ENCODE measurements at regions not wholly inside any gene's neighbourhood (a gene's known extent, or its start where the extent isn't known, plus 50 kb on each side); places are given as distances from the start of the nearest gene placed in this dataset.
A peak's percentile ranks its signal among the peaks of the same experiment; 100 is the strongest.

DNA sequence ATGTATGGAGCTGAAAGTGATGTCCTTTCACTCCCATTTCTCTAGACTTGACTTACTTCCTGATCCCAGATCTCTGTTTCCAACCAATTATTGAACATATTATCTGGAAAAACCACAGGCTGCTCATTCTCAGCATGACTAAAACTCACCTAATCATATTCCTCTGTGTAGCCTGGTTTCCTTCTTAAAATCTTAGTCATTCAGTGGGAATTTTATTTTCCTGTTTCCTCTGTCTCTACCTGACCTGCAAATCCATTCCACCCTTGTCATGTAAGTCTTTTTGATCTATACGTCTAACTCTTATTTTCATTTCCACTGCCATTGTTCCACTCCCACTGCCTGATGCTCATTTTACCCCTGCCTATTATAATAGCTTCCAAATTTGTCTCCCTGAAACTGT lies 67.9 kb upstream of the APOBEC4 start:
- intact Hi-C loops (cut with DNase I), result no loop called here
- H3K9me3 ChIP-seq, result peaks cover 0 to 5% (median 0%) of the 10 kb centered on the region in 11 donors

DNA sequence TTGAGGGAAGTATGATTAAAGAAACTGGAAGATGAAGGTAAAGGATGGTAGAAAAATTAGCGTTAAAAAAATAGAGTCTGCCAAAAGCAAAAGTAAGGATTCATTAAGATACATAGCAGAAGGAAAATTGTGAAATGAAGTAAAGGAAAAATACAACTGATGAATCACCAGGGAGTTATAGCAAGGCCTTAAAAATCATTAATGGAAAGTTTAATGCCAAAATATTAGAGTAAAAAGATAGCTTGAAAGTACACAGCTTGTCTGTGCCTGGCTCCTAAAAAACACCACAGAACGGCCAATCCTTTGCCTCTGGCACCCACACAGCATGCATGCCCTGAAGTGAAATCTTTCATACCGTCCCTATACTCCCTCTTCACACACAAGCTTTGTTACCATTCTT lies 66.9 kb upstream of the APOBEC4 start:
- no peak for DNase-seq
- Histone ChIP-seq H3K27ac (no peak overlapping the region), H3K4me3 (no peak overlapping the region), H3K9me3 (peaks cover 0 to 5% (median 0%) of the 10 kb centered on the region in 11 donors), H3K4me1 (peaks cover 0 to 46% (median 13%) of the 10 kb centered on the region in 9 donors), H3K27me3 (no peaks in the 10 kb centered on the region), H3K36me3 (no peaks in the 10 kb centered on the region)
- ATAC-seq, result no peak
- intact Hi-C loops (cut with DNase I), result no loop called here
- TF ChIP-seq, protein P1, sequence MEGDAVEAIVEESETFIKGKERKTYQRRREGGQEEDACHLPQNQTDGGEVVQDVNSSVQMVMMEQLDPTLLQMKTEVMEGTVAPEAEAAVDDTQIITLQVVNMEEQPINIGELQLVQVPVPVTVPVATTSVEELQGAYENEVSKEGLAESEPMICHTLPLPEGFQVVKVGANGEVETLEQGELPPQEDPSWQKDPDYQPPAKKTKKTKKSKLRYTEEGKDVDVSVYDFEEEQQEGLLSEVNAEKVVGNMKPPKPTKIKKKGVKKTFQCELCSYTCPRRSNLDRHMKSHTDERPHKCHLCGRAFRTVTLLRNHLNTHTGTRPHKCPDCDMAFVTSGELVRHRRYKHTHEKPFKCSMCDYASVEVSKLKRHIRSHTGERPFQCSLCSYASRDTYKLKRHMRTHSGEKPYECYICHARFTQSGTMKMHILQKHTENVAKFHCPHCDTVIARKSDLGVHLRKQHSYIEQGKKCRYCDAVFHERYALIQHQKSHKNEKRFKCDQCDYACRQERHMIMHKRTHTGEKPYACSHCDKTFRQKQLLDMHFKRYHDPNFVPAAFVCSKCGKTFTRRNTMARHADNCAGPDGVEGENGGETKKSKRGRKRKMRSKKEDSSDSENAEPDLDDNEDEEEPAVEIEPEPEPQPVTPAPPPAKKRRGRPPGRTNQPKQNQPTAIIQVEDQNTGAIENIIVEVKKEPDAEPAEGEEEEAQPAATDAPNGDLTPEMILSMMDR (IDR thresholded peaks at IDR 0.05), result no peak
- WGBS, 2 donors, result 59 to 65% methylated on average over 3 of the region's 3 CpGs

More for the DNA sequence above, 67.9 kb upstream of the APOBEC4 start:
- 76 to 85% methylated on average over 1 of the region's 1 CpG for WGBS, 2 donors
- peaks cover 0 to 42% (median 13%) of the 10 kb centered on the region in 9 donors for H3K4me1 ChIP-seq
- DNase-seq (no peak), ATAC-seq (no peak)
- no peaks in the 10 kb centered on the region for H3K36me3 ChIP-seq
- H3K27ac ChIP-seq, result no peak overlapping the region
- H3K27me3 ChIP-seq, result no peaks in the 10 kb centered on the region
- H3K4me3 ChIP-seq, result no peak overlapping the region
- TF ChIP-seq, protein P1 (IDR thresholded peaks at IDR 0.05), result no peak

DNA sequence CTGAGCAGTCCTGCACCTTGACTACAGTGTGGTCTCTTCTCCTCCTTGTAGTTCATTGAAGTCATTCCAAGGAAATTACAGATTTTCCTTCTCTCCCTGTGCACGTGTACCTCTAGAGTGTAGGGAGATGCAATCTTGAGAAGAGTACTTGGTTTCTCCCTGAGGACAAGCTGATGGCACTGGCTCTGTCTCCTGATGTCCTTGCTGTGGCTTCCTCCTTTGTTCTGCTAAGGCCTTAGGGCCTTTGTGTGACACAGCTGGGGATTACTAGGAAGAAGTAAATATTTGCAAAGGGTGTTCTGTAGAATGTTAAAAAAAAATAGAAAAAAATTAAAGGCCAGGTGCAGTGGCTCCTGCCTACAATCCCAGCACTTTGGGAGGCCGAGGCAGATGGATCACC lies 66.2 kb upstream of the APOBEC4 start:
- intact Hi-C loops (cut with DNase I), result no loop called here
- TF ChIP-seq, protein P1 (IDR thresholded peaks at IDR 0.05), result no peak
- Histone ChIP-seq H3K4me1 (peaks cover 0 to 40% (median 15%) of the 10 kb centered on the region in 9 donors), H3K36me3 (no peaks in the 10 kb centered on the region), H3K4me3 (no peak overlapping the region), H3K27ac (no peak overlapping the region), H3K27me3 (no peaks in the 10 kb centered on the region), H3K9me3 (peaks cover 0 to 5% (median 0%) of the 10 kb centered on the region in 11 donors)
- ATAC-seq (no peak), DNase-seq (no peak)
- 78 to 89% methylated on average over 2 of the region's 2 CpGs for WGBS, 2 donors

DNA sequence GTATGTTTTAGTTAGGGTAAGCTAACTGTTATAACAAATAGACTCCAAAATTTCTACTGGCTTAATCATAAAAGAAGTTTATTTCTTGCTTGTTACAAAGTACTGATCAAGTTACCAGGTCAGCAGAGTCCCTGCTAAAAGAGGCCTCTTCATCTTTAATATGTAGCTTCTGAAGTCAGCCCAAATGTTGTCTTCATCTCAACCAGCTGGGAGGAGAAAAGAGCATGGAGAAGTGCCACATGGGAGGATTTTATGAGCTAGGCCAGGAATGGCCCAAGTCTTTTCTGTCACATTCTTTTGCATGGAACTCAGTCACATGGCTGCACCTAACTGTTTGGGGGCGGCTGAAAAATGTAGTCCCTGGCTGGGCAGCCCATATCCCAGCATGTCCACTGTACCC lies 63.2 kb upstream of the APOBEC4 start:
- peak in 1 of 8 donors; percentile 7 for ATAC-seq
- no peaks in the 10 kb centered on the region for H3K27me3 ChIP-seq
- intact Hi-C loops (cut with DNase I), result no loop called here
- H3K36me3 ChIP-seq, result no peaks in the 10 kb centered on the region
- no peaks in the 10 kb centered on the region for H3K9me3 ChIP-seq
- peaks cover 0 to 50% (median 26%) of the 10 kb centered on the region in 9 donors for H3K4me1 ChIP-seq
- peak overlapping the region in 1 of 10 donors; percentile 10 for H3K27ac ChIP-seq
- H3K4me3 ChIP-seq, result no peak overlapping the region
- no peak for DNase-seq
- TF ChIP-seq, protein P1 (IDR thresholded peaks at IDR 0.05), result no peak
- WGBS, 2 donors, result 59 to 61% methylated on average over 1 of the region's 1 CpG

Measured in heart right ventricle (tissue), 16 donors.